CD4-positive, alpha-beta T cell treated with Interleukin-4 for 4 hours (primary cell): ENCODE measurements at regions not wholly inside any gene's neighbourhood (a gene's known extent, or its start where the extent isn't known, plus 50 kb on each side); places are given as distances from the start of the nearest gene placed in this dataset.
"Not testable (repeated sequence)": the region's sequence is repeated elsewhere in the genome, so short reads cannot be mapped to it uniquely, and the experiment has no call there.

Experiments used
- DNase-seq: peaks from one replicate; pipeline ENCODE4 v3.0.0-alpha.2; 2020

DNA sequence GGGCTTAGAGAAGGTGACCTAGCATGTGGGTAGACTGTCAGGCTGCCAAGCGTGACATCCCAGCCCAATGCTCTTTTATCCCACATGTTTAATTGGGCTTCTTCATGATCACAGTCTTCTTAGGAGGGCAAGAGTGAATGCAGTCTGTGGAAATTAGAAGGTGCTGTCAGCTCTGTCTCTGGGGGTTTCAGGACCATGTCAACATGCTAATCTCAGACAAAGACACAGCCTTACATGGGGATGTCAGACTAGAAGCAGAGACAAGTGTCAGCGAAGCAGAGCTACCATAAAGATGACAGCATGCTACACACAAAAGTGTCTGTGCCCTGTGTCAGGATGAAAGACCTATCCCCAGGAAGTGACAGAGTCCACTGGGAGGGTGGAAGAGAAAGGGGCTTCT is 120.1 kb upstream of the SLC25A36 start:
- no peak for DNase-seq

DNA sequence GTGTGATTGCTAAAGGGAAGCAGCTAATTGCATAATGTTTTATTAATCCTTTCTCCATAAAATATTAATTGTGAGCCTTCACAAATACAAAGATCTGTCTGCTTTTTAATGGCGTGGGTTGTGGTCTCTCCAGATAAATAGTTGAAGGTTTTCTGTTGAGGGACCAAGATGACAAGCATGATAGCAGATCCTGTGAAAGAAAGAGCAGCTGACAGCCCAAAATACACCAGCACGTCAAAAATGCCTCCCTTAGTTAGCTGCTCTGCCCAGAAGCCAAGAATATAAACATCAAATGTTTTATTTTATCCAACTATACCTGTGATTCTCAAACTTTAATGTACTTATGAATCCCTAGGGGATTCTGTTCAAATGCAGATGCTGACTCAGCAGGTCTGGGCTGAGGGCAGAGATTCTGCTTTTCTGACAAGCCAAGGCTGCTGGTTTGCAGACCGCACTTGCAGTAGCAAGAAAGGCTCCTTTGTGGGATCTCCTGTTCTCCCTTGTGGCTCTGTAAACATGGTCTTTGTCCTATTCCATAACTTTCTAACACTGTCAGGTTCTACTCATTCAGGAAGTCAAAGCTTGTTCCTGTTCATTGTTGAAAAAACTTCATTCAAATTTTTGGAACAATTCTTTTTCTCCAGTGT is 119.1 kb upstream of the SLC25A36 start:
- no peak for DNase-seq

DNA sequence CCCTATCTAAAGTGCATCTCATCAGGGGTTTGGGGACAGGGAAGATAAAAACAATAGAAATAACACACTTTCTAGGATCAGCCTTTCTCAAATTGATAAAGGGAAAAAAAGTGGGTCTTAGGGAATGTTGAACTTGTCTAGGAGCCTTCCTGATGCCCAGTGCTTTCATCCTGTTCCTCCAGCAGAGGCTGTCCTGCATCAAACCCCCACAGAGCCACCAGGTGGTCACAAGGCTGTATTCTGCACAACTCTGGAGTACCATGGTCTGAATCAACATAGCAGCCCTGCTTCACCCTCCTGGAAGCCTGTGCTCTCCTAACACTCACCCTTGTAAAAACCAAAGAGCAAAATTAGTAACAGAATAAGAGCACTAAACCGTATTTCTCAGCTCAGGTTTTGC is 118.5 kb upstream of the SLC25A36 start:
- no peak for DNase-seq

DNA sequence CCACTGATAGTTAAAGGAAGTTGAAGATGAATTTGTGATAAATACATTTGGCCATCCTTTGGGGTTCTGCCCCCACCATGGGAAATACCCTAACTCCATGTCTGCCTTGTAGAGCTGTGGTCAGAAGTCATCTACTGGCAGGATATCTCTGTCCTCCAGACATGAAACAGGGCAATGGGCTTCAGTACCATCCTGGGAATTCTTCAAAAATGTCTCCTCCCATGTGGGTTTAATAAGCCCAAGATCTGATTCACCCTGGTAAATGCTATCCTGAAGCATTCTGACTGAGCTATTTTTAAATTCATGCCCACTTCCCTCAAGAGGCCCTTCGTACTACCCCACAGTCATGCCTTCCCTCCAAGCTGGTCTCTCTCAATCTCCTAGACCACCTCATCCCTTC is 113.7 kb upstream of the SLC25A36 start:
- DNase-seq: no peak

DNA sequence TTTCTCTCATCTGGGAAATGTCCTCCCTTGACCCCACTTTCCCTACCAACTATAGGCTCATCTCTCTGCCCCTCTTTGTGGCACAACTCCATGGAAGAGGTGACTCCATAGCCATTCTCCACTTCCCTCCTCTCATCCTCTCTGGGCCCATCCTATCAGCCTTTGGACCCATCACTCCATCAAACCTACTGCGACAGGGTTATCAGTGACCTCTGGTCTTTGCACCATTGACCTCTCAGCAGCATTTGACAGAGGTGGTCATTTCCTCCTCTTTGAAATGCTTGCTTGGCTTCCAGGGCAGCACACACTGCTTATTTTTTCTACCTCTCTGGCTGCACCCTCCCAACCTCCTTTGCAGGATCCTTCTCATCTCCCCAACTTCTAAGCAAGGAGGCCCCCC is 113.1 kb upstream of the SLC25A36 start:
- DNase-seq: no peak

DNA sequence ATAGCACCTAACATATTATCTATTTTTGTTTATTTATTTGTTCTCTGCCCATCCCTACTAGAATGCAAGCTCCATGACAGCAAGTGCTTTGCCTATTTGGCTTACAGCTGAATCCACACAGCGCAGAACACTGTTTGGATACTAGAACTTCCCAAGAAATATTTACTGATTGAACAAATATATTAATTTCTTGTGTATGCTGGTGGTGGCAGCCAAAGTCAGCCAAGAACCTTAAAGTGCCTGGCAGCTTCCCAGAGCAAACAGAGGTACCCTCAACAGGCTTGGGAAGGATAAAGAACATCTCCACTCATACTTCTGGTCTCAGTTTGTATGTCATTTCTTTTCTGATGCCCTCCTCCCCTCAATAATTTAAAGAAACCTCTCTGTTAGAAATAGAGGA is 111.8 kb upstream of the SLC25A36 start:
- DNase-seq: no peak

DNA sequence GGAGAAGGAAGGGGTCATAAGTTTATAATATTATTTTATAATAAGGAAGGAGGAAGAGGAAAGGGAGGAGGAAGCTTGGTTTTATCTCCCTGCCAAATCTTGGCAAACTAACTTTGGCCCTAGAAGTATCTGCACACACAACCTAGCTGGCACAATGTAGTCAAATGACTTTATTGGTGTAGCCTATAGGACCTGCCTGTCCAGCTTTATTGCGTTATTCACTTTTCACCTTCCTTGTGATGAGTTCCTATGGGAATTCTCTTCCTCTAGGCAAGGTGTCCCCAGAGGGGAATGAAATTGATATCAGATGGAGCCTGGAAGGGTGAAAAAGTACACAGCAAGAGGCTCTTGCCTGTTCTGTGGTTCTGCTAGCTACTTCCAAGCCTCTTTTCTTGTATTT is 111.2 kb upstream of the SLC25A36 start:
- no peak for DNase-seq

DNA sequence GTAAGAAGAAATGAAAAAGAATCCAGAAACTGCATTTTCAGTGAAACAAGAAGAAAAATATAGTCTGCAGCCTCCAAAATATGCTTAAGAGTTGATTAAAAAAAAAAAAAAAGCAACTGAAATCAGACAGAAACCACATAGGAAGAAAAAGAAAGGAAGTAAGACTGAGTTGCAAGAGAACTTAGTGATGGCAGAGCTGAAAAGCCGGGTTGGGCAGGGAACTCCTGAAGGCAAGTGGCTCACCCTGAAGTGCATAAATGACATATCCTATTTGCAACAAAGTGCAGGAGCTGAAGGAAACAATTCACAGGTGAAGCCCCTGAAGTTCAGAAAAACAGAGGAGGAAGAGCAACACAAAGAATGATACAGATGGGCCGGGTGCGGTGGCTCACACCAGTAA is 108.8 kb upstream of the SLC25A36 start:
- DNase-seq: no peak

DNA sequence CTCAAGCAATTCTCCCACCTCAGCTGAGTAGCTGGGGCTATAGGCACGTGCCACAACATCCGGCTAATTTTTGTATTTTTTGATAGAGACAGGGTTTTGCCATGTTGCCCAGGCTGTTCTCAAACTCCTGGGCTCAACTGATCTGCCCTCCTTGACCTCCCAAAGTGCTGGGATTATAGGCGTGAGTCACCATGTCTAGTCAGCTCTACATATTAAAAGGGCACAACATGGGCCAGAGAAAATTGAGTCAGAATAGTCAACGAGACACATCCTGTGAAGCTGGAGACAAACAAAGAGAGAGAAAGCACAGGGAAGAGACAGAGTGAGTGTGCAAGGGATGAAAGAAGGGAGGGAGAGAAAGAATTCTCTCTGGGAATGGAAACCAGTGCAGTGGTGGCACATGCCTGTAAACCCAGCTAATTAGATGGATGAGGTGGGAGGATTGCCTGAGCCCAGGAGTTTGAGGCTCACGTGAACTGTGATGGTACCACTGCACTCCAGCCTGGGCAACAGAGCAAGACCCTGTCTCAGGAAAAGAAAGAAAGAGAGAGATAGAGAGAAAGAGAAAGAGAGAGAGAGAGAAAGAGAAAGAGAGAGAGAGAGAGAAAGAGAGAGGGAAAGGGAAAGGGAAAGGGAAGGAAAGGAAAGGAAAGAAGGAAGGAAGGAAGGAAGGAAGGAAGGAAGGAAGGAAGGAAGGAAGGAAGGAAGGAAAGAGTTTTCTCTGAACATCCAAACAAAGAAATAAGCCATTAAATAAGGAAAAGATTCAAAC is 107.2 kb upstream of the SLC25A36 start:
- DNase-seq: no peak

DNA sequence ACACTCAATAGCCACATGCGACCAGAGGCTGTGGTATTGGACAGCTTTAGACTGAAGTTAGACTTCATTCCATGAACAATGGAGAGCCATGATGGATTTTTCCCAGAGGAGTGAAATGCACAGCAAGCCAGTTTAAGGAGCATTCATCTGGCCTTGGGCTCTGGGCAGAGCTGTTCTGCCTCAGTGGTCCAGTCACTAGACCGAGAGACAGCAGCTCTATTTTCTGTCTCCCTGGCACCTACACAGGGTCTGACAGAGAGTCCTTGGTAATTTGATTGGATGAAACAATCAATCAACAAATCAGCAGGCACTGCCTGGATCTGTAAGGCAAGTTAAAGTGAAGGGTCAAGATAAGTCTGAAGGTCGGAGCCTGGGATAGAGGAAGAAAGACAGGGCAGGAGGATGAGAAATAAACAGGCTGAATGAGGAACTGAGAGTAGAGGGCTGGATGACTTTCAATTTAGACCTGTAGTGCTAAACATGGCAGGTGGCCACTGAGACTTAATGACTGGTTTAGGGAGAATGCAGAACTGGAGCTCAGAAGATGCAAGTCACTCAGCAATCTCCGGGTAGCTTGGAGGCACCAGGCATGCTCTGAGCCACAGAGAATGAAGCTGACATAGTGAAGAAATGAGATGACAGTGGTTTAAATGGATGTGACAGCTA is 98.5 kb upstream of the SLC25A36 start:
- DNase-seq: no peak

DNA sequence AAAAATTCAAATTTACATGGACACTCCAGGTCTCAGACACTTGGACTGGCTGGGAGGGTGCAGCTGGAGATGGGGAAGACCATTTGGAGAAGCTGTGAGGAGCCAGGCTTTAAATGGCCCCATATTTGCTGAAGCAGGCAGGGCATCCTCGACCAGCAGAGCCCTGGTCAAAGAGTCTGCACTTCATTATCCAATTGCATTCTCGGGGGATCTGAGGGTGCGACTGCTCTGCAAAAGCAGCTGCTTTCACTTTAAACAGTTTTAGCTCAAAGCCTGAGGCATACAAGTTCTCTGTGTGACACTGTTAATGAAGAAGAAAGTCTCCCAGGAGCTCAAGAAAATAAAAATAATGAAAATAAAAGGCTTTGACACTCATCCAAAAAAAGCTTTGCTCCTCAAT is 98.0 kb upstream of the SLC25A36 start:
- no peak for DNase-seq

DNA sequence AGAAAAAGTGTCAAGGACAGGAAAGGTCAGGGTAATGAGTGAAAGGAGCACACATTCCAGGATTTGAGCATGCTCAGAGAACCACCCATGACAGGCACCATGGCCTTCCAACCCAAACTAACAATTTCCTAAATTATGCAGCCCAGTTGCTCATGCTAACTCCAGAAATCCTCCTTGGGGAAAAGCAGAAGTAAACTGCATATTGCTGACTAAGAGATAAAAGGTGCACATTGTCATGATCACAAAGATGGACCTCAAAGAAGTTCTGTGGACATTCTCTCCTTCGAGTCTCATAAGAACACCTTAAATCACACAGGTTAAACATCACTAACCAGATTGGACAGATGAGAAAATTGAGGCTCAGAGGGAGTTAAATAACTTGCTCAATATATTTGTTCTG is 97.6 kb upstream of the SLC25A36 start:
- no peak for DNase-seq

DNA sequence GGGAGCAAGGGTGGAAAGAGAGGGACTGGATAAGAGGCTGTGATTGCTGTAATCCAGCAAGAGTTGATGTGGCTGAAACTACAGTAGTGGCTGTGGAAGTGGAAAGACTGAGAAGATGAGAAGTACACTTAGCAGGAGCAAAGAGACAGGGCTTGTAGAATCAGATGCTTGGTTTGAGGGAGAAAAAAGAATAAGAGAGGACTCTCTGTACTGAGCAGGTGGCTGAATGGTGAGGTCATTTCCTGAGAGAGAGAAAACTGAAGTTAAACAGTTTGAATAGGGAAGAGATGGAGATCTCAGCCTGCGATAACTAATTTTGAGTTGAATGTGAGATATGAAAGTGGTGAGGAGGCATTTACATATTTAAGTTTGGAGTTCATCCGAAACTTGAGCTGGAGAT is 95.8 kb upstream of the SLC25A36 start:
- DNase-seq: no peak

DNA sequence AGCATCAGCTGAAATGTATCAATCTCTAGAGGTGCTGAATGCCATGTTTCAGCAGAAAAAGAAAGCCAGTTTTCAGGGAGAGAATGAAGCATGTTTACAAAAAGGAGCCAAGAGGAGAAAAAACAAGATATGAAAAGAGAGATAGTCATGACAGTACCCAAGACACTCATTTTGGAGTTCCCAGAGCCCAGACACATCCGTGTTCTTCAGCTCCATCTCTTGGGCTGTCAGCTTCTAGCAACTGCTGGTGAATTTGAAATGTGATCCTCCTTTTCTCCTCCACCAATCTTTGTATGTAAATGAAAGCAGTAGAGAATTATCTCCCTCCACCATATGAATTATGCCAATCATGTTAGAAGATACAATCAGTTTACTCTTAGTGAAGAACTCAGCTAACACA is 93.0 kb upstream of the SLC25A36 start:
- DNase-seq: no peak

DNA sequence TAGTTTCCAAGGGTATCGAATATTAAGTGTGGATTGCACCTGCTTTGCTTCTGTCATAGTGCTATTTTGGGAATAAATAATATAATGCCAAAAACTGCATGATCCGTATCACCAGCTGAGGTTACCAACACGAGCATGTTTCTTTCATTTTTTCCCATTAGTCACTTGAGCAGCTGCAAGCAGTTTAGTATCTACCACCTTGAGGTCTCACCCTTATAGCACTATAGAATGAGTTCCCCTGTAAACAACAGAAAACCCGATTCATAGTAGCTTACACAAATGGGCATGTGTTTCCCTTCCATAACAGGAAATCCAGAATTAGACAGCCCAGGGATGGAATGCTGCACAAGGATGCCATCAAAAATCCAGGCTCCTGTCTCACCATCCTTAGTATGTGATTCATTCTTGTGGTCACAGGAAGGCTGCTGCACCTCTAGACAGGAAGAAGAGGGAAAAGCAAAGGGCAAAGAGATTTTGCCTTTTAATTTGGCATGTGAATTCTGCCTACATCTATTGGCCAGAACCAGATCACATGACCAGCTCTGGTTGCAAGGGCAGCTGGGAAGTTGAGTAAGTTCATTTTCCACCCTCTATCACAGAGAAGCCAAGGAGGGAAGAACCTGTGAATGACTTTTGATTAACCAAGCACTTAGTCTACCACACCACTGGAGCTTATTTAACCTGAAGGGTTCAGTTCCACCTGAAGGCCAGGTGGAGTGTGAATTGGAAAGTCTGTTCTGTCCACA is 91.3 kb upstream of the SLC25A36 start:
- DNase-seq: no peak

DNA sequence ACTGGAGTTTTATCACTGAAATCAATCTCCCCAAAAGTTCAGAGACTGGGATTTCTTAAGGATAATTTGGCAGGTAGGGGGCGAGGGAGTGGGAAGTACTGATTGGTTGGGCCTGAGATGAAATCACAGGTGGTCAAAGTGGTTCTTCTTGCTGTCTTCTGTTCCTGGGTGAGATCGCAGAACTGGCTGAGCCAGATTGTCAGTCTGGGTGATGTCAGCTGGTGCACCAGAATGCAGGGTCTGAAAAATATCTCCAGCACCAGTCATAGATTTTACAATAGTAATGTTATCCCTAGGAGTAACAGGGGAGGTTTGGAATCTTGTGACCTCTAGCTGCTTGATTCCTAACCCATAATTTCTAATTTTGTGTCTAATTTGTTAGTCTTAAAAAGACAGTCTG is 86.7 kb upstream of the SLC25A36 start:
- no peak for DNase-seq

DNA sequence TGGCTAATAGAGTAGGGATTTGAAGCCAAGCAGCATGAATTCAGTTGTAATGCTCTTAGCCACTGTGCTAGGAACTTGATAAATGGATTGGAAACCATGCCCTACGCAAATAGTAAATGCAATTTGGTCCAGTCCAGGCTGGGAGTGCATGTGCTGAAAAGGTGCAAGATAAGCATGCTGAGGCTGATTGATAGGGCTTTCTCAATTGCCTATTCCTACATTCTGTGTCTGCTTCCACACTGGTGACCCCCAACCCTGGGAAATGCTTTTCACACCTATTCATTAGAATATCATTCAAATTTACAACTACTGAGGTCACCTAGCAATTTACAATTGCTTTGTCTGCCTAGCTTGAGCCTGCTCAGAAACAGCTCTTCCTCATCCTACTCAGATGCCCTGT is 84.7 kb upstream of the SLC25A36 start:
- no peak for DNase-seq

DNA sequence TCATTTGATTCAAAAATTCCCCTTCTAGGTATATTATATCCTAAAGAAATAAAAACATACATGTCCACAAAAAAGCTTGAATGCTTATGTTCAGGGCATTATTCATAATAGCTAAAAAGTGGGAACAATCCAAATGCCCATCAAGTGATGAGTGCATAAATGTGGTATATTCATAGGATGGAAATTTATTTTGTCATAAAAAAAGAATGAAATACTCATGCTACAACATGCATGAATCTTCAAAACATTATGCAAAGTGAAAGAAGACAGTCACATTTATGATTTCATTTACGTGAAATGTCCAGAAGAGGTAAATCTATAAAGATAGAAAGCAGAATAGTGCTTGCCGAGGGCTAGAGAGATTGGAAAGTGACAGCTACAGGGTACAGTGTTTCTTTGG is 83.6 kb upstream of the SLC25A36 start:
- no peak for DNase-seq

DNA sequence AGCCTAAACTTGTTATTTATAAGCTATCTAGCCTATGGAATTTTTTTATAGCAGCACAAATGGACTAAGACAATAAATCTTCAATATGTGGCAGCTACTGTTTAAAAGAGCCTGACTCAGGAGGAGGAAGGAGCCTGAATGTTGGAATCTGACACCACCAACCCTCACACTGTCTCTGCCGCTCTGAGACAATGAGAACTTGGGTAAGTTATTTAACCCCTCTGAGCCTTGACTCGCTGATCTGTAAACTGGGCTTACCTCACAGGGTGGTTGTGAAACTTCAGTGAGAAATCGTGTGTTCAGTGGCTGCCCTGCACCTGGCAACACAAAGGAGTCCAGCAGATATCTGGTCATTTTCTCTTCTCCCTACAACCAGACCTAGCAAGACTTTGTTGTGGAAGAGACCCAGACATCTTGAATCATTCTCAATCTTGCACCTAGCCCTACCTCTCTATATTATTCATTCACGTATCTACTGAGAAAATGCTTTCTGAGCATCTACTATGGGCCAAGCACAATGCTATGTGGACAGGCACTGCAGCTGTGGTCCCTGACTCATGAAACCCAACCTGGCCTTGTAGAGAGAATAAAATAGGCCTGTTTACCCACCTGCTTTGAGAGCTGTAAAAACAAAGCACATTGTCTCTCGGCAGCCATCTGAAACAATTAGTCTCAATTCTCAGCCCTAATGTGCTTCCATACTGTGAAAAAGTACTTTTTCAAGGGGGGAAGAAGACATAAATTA is 81.9 kb upstream of the SLC25A36 start:
- no peak for DNase-seq

DNA sequence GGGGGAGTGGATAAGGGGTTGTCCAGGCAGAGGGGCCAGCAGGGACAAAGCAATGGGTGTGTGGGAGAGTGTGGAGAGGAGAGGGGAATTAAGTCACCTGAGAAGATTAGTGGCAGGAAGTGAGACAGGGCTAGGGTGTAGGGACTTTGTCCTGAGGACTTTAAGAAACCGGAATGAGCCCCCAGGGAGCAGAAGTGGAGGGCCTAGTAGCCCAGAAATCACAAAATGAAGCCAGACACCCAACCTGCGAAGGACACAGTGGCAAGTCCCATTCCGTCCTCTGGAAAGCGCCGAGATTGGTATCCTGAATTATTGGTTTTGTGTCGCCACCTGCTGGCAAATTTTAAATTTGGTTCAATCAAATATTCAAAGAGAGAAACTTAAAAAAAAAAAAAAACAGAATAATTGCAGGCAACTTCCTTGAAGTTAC is 78.0 kb upstream of the SLC25A36 start:
- DNase-seq: peak; percentile 33

DNA sequence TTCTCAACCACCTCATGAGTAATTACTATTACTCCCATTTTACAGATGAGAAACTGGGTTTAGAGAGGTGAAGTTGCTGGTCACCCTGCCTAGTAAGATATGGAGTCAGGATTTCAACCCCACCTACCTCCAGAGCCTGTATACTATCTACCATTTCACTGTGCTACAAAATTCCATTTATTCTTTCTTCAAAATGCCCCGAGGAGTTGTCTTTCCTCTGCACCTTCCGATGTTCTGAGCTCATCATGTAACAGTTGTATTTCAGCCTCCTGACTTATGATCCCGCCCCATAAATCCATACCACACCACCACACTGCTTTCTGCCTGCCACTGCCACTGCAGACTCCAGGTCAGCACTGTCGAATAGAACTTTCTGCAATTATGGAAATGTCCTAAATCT is 71.3 kb upstream of the SLC25A36 start:
- no peak for DNase-seq

DNA sequence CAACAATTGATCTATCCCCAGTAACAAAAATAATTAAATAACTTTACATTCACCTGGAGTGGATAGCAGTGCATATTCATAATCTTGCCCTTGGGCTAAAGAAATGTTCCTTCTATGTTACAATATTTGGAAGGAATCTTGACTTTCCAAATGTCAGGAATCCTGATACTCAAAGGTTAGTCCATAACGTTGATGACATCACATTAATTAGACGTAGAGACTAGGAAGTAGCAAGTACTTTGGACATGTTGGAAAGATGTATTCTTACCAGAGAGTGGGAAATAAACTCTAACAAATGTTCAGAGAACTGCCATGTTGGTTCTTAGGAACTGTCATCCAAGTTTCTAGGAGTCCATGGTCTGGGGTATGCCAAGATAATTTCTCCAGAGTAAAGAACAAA is 70.6 kb upstream of the SLC25A36 start:
- DNase-seq: no peak

DNA sequence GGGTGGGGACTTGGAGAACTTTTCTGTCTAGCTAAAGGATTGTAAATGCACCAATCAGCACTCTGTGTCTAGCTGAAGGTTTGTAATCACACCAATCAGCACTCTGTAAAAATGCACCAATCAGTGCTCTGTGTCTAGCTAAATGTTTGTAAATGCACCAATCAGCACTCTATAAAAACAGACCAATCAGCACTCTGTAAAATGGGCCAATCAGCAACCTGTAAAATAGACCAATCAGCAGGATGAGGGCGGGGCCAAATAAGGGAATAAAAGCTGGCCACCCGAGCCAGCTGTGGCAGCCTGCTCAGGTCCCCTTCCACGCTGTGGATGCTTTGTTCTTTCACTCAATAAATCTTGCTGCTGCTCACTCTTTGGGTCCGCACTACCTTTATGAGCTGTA is 69.5 kb upstream of the SLC25A36 start:
- DNase-seq: not testable (repeated sequence)
